Adipocyte (in vitro differentiated cells): ENCODE measurements at regions not wholly inside any gene's neighbourhood (a gene's known extent, or its start where the extent isn't known, plus 50 kb on each side); places are given as distances from the start of the nearest gene placed in this dataset.

Source experiments
- DNase-seq: peaks from one replicate; pipeline ENCODE4 v3.0.0-alpha.2; 2015; ENCODE audit warnings: low read depth
- H3K27me3 ChIP-seq: replicated peaks from 2 replicates; pipeline ENCODE4 v1.7.0; 2013; ENCODE audit warnings: mild to moderate bottlenecking, low read length, moderate library complexity; ENCODE audit not compliant: control insufficient read depth, insufficient read depth
- H3K36me3 ChIP-seq: 2 replicates; pipeline ENCODE4 v1.7.0; 2013; ENCODE audit warnings: low read length, mild to moderate bottlenecking, moderate library complexity; ENCODE audit not compliant: control insufficient read depth, insufficient read depth, severe bottlenecking
- H3K4me1 ChIP-seq: 2 replicates; pipeline ENCODE4 v1.7.0; 2013; ENCODE audit warnings: mild to moderate bottlenecking, low read length, moderate library complexity; ENCODE audit not compliant: control insufficient read depth, insufficient read depth
- H3K4me3 ChIP-seq: 2 replicates; pipeline ENCODE4 v1.7.0; 2013; ENCODE audit warnings: mild to moderate bottlenecking, low read length, moderate library complexity
- H3K9ac ChIP-seq: 2 replicates; pipeline ENCODE4 v1.7.0; 2013; ENCODE audit warnings: mild to moderate bottlenecking, low read length, moderate library complexity
- H3K9me3 ChIP-seq: 2 replicates; pipeline ENCODE4 v1.7.0; 2013; ENCODE audit warnings: mild to moderate bottlenecking, low read length, moderate library complexity; ENCODE audit not compliant: control insufficient read depth

DNA sequence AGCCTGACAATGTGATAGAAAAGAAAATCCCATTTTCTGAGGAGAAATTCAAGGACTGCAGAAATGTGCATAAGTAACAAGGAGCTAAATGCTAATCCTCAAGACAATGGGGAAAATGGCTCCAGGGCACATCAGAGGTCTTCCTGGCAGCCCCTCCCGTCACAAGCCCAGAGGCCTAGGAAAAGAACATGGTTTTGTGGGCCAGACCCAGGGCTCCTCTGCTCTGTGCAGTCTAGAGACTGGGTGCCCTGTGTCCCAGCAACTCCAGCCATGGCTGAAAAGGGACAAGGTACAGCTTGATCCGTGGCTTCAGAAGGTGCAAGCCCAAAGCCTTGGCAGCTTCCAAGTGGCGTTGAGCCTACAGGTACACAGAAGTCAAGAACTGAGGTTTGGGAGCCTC is 176.8 kb upstream of the SUCLG2 start:
- no peak for DNase-seq
- no peak overlapping the region for H3K9ac ChIP-seq

GRCh38 chr3:67828486-67829010 is 174.1 kb upstream of the SUCLG2 start:
- H3K27me3 ChIP-seq = no peaks in the 10 kb centered on the region
- no peak for DNase-seq
- H3K9me3 ChIP-seq = peaks cover 3% of the 10 kb centered on the region
- H3K4me3 ChIP-seq = no peak overlapping the region
- H3K9ac ChIP-seq = no peak overlapping the region
- no peaks in the 10 kb centered on the region for H3K4me1 ChIP-seq
- H3K36me3 ChIP-seq = no peaks in the 10 kb centered on the region

More for the DNA sequence above, 176.8 kb upstream of the SUCLG2 start:
- Histone ChIP-seq H3K27me3 (no peaks in the 10 kb centered on the region), H3K4me1 (no peaks in the 10 kb centered on the region), H3K9me3 (peaks cover 11% of the 10 kb centered on the region), H3K36me3 (no peaks in the 10 kb centered on the region), H3K4me3 (no peak overlapping the region)

DNA sequence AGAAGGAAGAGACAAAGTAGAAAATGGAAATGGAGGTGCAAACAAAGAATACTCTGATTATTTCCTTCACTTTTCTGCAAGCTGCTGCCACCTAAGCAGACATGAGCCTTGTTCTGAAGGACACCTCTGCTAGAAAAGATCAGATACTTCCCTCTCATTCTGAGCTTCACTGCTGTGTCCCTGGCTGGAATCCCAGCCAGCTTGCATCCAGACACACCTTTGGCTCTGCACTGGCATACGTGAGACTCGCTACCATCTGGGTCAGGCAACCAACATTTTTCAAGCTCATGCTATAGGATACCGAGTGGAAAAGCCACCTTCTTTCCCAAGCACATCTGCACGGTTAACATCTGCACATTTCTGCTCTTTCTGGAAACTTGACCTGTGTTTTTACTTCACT is 166.7 kb upstream of the SUCLG2 start:
- Histone ChIP-seq H3K4me1 (no peaks in the 10 kb centered on the region), H3K4me3 (no peak overlapping the region), H3K9me3 (no peaks in the 10 kb centered on the region), H3K36me3 (no peaks in the 10 kb centered on the region), H3K9ac (no peak overlapping the region), H3K27me3 (no peaks in the 10 kb centered on the region)
- DNase-seq = no peak

DNA sequence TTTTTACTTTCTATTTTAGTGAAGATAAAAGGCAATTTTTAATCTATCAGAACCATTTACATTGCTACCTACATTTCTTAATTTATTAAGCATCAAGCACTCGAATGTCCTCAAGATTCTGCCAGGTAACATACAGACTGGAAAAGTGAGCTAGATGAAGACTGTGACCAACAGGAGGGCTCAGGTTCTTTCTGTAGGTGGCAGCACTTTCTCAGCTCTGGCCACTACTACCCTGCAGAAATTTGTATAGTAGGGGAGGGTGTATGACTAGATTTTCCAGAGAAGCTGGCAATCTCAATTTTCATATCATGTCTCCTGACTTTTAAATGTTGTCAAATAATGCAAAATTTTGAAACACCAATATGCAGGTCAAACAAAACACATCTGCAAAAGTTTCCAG is 165.0 kb upstream of the SUCLG2 start:
- no peaks in the 10 kb centered on the region for H3K4me1 ChIP-seq
- H3K4me3 ChIP-seq = no peak overlapping the region
- no peak overlapping the region for H3K9ac ChIP-seq
- H3K27me3 ChIP-seq = no peaks in the 10 kb centered on the region
- no peaks in the 10 kb centered on the region for H3K36me3 ChIP-seq
- peak; percentile 3 for DNase-seq
- no peaks in the 10 kb centered on the region for H3K9me3 ChIP-seq

GRCh38 chr3:67809370-67809935 is 155.0 kb upstream of the SUCLG2 start:
- Histone ChIP-seq H3K9me3 (no peaks in the 10 kb centered on the region), H3K27me3 (no peaks in the 10 kb centered on the region), H3K36me3 (no peaks in the 10 kb centered on the region), H3K4me1 (no peaks in the 10 kb centered on the region), H3K4me3 (no peak overlapping the region), H3K9ac (no peak overlapping the region)
- no peak for DNase-seq

- no peaks in the 10 kb centered on the region for H3K4me1 ChIP-seq
- H3K4me3 ChIP-seq = no peak overlapping the region
- no peak for DNase-seq
- no peaks in the 10 kb centered on the region for H3K36me3 ChIP-seq
- H3K9me3 ChIP-seq = no peaks in the 10 kb centered on the region
- no peaks in the 10 kb centered on the region for H3K27me3 ChIP-seq
- H3K9ac ChIP-seq = no peak overlapping the region
Measured at GRCh38 chr3:67808906-67809305, 154.5 kb upstream of the SUCLG2 start.

DNA sequence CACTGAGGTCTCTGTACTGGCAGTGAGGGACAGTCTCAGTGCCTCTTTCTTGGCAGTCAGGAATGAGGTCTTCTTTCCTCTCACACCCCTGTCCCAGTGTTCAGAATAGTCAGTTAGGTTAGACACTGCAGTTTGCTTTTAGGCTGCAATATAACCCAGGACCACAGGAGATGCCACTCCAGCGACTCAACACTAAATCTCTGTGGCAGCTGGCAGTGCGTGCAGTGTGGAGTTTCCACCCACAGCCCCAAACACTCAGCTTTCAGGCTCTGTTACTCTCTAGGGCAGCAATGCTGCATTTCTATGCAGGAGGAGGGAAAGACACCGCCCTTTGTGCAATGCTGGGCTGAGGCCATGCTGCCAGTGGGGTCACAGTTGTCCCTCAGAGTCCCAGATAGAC is 150.2 kb upstream of the SUCLG2 start:
- H3K9me3 ChIP-seq = peaks cover 2% of the 10 kb centered on the region
- no peaks in the 10 kb centered on the region for H3K4me1 ChIP-seq
- no peak overlapping the region for H3K4me3 ChIP-seq
- H3K9ac ChIP-seq = no peak overlapping the region
- H3K27me3 ChIP-seq = no peaks in the 10 kb centered on the region
- no peaks in the 10 kb centered on the region for H3K36me3 ChIP-seq
- no peak for DNase-seq

- H3K9me3 ChIP-seq = peaks cover 2% of the 10 kb centered on the region
Measured at GRCh38 chr3:67804089-67804488, 149.7 kb upstream of the SUCLG2 start.

DNA sequence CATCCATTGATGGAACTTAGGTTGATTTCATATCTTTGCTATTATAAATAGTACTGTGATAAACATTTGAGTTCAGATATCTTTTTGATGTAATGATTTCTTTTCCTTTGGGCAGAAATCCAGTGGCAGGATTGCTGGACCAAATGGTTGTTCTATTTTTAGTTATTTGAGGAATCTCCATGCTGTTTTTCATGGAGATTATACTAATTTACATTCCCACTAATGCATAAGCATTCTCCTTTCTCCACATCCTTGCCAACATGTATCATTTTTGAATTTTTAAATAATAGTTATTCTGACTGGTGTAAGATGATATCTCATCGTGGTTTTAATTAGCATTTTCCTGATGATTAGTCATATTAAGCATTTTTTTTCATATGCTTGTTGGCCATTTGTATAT is 144.0 kb upstream of the SUCLG2 start:
- no peak overlapping the region for H3K4me3 ChIP-seq
- H3K36me3 ChIP-seq = no peaks in the 10 kb centered on the region
- no peaks in the 10 kb centered on the region for H3K27me3 ChIP-seq
- DNase-seq = no peak
- no peak overlapping the region for H3K9ac ChIP-seq
- no peaks in the 10 kb centered on the region for H3K4me1 ChIP-seq
- peaks cover 2% of the 10 kb centered on the region for H3K9me3 ChIP-seq

More at GRCh38 chr3:67804089-67804488, 149.7 kb upstream of the SUCLG2 start:
- no peak for DNase-seq
- H3K4me1 ChIP-seq = no peaks in the 10 kb centered on the region
- H3K4me3 ChIP-seq = no peak overlapping the region
- no peak overlapping the region for H3K9ac ChIP-seq
- H3K27me3 ChIP-seq = no peaks in the 10 kb centered on the region
- no peaks in the 10 kb centered on the region for H3K36me3 ChIP-seq

DNA sequence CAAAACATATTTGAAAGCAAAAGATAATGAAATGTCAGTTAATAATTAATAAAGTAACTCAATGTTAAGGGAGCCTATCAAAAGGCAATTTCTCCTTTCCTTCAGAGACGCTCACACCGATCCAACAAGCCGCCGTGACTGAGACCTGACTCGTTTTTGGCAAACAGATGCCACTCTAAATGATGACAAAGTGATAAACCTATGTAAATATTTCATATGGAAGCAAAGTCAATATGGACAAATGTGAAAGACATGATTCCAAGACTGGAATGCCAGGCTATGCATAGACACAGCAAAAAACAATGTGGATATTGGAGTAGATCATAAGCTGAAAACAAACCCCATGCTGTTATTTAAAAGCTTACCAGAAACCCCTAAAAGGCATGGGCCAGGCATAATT is 137.2 kb upstream of the SUCLG2 start:
- no peaks in the 10 kb centered on the region for H3K27me3 ChIP-seq
- DNase-seq = no peak
- H3K9me3 ChIP-seq = no peaks in the 10 kb centered on the region
- H3K9ac ChIP-seq = no peak overlapping the region
- no peak overlapping the region for H3K4me3 ChIP-seq
- no peaks in the 10 kb centered on the region for H3K36me3 ChIP-seq
- H3K4me1 ChIP-seq = no peaks in the 10 kb centered on the region

- Histone ChIP-seq H3K9me3 (no peaks in the 10 kb centered on the region), H3K9ac (no peak overlapping the region), H3K36me3 (no peaks in the 10 kb centered on the region), H3K4me1 (no peaks in the 10 kb centered on the region), H3K27me3 (no peaks in the 10 kb centered on the region), H3K4me3 (no peak overlapping the region)
- peak; percentile 56 for DNase-seq
Measured at GRCh38 chr3:67790043-67790442, 135.6 kb upstream of the SUCLG2 start.

DNA sequence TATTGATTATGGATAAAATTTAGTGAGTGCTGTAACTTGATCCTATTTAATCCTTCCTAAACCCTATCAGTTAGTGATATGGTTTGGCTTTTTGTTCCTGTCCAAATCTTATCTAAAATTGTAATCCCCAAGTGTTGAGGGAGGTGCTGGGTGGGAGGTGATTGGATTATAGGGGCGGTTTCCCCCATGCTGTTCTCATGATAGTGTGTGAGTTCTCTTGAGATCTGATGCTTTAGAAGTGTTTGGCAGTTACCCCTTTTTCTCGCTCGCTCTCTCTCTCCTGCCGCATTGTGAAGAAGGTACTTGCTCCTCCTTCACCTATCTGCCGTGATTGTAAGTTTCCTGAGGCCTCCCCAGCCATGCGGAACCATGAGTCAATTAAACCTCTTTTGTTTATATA is 134.0 kb upstream of the SUCLG2 start:
- no peaks in the 10 kb centered on the region for H3K27me3 ChIP-seq
- H3K36me3 ChIP-seq = no peaks in the 10 kb centered on the region
- no peak overlapping the region for H3K4me3 ChIP-seq
- no peak overlapping the region for H3K9ac ChIP-seq
- no peaks in the 10 kb centered on the region for H3K9me3 ChIP-seq
- H3K4me1 ChIP-seq = no peaks in the 10 kb centered on the region
- DNase-seq = no peak
